ENCODE measurements at regions not wholly inside any gene's neighbourhood (a gene's known extent, or its start where the extent isn't known, plus 50 kb on each side); places are given as distances from the start of the nearest gene placed in this dataset.

DNA sequence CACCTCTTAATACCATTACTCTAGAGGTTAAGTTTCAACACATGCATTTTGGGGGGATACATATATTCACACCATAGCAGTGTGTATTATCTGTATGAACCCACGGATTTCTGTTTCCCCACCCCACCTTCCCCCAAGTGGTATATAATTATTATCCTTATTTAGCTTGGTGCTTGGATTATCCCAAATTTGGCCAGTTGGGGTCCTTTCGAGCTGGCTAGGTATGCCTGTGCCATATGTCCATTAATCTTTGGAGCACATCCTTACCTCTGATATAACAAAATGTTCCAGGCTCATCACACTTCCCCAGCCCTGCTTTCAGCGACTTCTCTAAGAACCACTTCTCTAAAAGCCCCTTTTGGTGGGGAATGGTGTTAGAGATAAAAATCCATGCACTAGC lies 118.7 kb upstream of the MLIP start:
- no peak for TF ChIP-seq POLR2A (IDR thresholded peaks at IDR 0.05)
- TF ChIP-seq, protein P1, sequence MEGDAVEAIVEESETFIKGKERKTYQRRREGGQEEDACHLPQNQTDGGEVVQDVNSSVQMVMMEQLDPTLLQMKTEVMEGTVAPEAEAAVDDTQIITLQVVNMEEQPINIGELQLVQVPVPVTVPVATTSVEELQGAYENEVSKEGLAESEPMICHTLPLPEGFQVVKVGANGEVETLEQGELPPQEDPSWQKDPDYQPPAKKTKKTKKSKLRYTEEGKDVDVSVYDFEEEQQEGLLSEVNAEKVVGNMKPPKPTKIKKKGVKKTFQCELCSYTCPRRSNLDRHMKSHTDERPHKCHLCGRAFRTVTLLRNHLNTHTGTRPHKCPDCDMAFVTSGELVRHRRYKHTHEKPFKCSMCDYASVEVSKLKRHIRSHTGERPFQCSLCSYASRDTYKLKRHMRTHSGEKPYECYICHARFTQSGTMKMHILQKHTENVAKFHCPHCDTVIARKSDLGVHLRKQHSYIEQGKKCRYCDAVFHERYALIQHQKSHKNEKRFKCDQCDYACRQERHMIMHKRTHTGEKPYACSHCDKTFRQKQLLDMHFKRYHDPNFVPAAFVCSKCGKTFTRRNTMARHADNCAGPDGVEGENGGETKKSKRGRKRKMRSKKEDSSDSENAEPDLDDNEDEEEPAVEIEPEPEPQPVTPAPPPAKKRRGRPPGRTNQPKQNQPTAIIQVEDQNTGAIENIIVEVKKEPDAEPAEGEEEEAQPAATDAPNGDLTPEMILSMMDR (IDR thresholded peaks at IDR 0.05): no peak
- TF ChIP-seq EP300 (IDR thresholded peaks at IDR 0.05): no peak
